GM12801 (cell line): ENCODE measurements at regions not wholly inside any gene's neighbourhood (a gene's known extent, or its start where the extent isn't known, plus 50 kb on each side); places are given as distances from the start of the nearest gene placed in this dataset.

Source experiments
- TF ChIP-seq, protein P1 (sequence below): IDR thresholded peaks from one replicate; pipeline ENCODE4 v1.5.1; 2011; ENCODE audit warnings: control low read depth; ENCODE audit not compliant: insufficient read length; ENCODE audit errors: extremely low read depth

DNA sequence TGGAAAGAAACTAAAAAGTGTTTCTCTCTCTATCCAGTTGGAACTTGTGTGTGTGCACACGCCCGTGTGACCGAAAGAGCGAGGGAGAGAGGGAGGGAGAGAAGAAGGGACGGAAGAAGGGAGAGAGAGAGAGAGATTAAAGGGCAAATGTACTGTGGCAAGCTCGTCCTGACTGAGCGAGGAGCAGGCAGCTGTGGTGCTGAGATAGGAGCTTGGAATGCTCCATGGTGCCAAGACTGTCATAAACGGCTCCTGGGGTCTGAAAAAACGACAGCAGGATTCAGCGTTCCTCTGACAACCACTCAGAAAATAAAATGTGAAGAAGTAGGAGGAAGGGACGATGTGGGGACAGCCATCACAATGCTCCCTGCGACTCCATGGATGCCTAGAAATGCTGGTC is 276.0 kb downstream of the SV2B start:
- TF ChIP-seq, protein P1, sequence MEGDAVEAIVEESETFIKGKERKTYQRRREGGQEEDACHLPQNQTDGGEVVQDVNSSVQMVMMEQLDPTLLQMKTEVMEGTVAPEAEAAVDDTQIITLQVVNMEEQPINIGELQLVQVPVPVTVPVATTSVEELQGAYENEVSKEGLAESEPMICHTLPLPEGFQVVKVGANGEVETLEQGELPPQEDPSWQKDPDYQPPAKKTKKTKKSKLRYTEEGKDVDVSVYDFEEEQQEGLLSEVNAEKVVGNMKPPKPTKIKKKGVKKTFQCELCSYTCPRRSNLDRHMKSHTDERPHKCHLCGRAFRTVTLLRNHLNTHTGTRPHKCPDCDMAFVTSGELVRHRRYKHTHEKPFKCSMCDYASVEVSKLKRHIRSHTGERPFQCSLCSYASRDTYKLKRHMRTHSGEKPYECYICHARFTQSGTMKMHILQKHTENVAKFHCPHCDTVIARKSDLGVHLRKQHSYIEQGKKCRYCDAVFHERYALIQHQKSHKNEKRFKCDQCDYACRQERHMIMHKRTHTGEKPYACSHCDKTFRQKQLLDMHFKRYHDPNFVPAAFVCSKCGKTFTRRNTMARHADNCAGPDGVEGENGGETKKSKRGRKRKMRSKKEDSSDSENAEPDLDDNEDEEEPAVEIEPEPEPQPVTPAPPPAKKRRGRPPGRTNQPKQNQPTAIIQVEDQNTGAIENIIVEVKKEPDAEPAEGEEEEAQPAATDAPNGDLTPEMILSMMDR = no peak

DNA sequence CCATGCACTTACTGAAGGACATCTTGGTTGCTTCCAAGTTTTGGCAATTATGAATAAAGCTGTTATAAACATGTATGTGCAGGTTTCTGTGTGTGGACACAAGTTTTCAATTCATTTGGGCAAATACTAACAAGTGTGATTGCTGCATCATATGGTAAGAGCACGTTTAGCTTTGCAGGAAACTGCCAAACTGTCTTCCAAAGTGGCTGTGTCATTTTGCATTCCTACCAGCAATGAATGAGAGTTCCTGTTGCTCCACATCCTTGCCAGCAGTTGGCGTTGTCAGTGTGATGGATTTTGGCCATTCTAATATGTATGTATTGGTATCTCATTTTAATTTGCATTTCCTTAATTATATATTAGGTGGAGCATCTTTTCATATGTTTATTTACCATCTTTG is 280.1 kb downstream of the SV2B start:
- TF ChIP-seq, protein P1 = no peak

DNA sequence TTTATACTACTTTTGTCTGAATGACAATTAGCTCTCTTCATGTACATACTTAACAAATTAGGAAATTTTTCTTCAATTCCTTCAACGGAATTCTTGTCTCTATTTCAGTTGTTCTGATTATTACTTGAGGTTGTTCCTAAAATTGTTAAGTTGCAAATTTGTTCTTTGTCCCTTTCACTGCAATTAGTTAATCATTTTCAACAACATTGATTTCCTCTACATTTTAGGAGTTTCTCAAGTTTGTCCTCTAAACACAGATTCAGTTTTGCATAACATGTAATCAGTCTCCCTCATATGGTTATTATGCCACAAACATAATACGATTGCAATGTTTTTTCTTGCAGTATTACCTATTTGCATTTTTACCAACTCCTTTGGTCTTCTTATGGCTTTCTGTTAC is 283.5 kb downstream of the SV2B start:
- TF ChIP-seq, protein P1 = no peak

DNA sequence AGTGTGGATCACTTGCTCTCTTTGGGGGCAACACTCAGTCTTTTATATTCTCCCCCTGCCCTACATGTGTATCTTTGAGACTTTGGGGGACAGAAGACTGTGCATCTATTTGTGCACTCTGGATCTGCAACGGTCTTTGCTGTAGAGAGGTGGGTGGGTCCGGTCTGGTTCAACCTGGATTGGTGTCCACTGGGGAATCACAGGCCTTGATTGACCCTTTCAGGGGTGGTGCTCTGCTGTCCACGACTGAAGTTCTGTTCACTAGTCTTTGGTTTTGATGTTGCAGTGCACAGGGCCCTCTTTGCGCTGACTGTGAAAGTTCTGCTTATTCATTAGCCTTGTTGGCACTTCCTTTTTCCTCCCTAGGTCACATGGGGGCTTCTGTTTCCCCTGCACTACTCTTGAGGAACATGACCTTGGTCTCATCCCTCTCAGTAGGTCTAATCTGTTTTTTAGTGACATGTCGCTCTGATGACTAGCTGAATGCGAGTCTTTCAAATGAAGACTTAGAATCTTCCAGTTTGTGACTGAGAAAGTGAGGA is 284.2 kb downstream of the SV2B start:
- TF ChIP-seq, protein P1 = no peak

DNA sequence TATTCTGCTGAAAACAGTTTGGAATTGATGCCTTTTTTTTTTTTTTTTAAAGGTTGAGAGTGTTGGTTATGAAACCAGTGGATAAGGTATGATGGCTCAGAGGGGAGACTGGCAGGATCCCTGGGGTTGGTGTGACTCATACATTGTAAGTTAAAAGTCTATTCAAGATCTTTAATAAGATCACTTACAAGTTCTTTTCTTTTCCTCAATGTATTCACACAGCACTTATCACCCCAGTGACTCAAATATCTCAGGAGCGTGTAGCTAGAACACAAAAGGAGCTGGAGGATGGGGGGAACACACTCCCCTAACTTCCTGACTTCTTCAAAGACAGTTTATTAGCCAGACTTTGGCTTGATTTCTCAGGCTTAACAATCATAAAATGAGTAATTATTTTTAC is 285.3 kb downstream of the SV2B start:
- TF ChIP-seq, protein P1 = no peak

DNA sequence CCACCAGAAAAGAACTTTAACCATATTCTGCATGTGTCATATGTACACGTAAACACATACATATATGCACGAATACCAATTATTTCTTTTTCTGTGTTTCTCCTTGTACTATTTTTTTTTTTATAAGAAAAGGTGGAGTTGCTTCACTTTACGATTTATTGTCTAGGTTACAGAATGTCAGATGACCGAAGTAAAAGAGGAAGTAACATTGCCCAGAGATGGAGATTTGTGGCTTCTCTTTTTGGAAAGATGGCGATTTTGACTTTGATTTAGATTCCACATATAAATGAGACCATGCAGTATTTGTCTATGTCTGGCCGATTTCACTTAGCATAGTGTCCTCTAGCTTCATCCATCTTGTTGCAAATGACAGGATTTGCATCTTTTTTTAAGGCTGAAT is 293.1 kb downstream of the SV2B start:
- TF ChIP-seq, protein P1 = no peak

DNA sequence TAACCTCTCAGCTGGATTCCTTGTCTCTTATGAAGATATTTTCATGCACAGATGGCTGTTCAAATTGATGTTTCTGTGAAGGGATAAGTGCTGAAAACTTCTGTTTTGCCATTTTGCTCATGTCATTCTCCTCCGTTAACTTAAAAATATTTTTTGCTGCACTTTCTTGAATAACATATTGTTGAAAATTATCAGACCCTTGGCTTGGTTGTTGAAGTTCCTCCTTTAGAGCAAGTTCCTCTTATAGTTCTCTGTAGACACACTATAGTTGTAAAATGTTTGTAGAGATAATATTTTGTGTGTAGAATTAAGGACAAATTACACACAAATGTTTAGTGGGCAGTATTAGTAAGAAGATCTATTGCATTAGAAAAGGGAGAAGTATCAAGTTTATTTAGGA is 300.4 kb downstream of the SV2B start:
- TF ChIP-seq, protein P1 = no peak
